ENCODE measurements at regions not wholly inside any gene's neighbourhood (a gene's known extent, or its start where the extent isn't known, plus 50 kb on each side); places are given as distances from the start of the nearest gene placed in this dataset.
A peak's percentile ranks its signal among the peaks of the same experiment; 100 is the strongest.

GRCh38 chr1:5286244-5286643 is 631.8 kb downstream of the AJAP1 start:
- no peak overlapping the region for H3K4me3 ChIP-seq (ENCODE audit: low read depth in 1 of 2, low read length in 2 of 2)
- H4K20me1 ChIP-seq (ENCODE audit: insufficient read depth, low read length), result no peaks in the 10 kb centered on the region
- no peaks in the 10 kb centered on the region for H3K27me3 ChIP-seq (ENCODE audit: insufficient read depth, low read length, poor library complexity)
- no peak overlapping the region for H2AFZ ChIP-seq (ENCODE audit: low read depth, low read length)
- DNase-seq (peak; percentile 12), ATAC-seq (ENCODE audit: insufficient read depth, low read depth) (no peak)
- H3K36me3 ChIP-seq (ENCODE audit: insufficient read depth, low read length), result no peaks in the 10 kb centered on the region
- no peak for TF ChIP-seq EZH2 (IDR thresholded peaks at IDR 0.05; ENCODE audit: borderline replicate concordance, low read depth, low read length, severe bottlenecking)
- TF ChIP-seq, protein P1, sequence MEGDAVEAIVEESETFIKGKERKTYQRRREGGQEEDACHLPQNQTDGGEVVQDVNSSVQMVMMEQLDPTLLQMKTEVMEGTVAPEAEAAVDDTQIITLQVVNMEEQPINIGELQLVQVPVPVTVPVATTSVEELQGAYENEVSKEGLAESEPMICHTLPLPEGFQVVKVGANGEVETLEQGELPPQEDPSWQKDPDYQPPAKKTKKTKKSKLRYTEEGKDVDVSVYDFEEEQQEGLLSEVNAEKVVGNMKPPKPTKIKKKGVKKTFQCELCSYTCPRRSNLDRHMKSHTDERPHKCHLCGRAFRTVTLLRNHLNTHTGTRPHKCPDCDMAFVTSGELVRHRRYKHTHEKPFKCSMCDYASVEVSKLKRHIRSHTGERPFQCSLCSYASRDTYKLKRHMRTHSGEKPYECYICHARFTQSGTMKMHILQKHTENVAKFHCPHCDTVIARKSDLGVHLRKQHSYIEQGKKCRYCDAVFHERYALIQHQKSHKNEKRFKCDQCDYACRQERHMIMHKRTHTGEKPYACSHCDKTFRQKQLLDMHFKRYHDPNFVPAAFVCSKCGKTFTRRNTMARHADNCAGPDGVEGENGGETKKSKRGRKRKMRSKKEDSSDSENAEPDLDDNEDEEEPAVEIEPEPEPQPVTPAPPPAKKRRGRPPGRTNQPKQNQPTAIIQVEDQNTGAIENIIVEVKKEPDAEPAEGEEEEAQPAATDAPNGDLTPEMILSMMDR (IDR thresholded peaks at IDR 0.05; ENCODE audit: borderline replicate concordance, extremely low read depth, low read length, poor library complexity, severe bottlenecking), result peak; percentile 58
- no peak overlapping the region for H3K27ac ChIP-seq (ENCODE audit: low read length)
- H3K79me2 ChIP-seq (ENCODE audit: insufficient read depth, low read length), result no peaks in the 10 kb centered on the region
- H3K4me2 ChIP-seq (ENCODE audit: insufficient read depth, low read length), result no peak overlapping the region
- no peak overlapping the region for H3K9ac ChIP-seq (ENCODE audit: low read depth, low read length)
- H3K4me1 ChIP-seq (ENCODE audit: insufficient read depth, low read length), result no peaks in the 10 kb centered on the region
- no peaks in the 10 kb centered on the region for H3K9me3 ChIP-seq (ENCODE audit: insufficient read depth, low read length, severe bottlenecking)

DNA sequence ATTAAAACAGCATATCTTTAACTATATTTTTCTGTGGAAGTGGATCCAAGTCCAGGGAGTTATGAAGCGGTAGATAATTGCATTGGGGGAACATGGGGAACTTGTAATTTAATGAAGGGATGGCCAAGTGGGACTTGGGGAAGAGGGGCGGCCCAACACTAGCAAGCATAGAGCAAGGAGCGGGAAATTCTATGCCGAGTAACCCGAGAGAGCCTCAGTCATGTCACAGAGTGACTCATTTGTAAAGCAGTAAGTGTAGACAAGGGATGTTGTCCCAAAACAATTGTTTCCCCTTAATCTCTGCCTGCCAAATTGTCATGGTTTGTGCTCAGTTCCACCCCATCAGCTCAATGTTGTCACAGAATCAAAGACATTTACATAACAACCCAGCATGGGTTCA is 620.1 kb downstream of the AJAP1 start:
- no peak for ATAC-seq (ENCODE audit: insufficient read depth, low read depth)
- H4K20me1 ChIP-seq (ENCODE audit: insufficient read depth, low read length), result no peaks in the 10 kb centered on the region
- no peaks in the 10 kb centered on the region for H3K27me3 ChIP-seq (ENCODE audit: insufficient read depth, low read length, poor library complexity)
- DNase-seq, result no peak
- no peak overlapping the region for H3K27ac ChIP-seq (ENCODE audit: low read length)
- TF ChIP-seq, protein P1 (IDR thresholded peaks at IDR 0.05; ENCODE audit: borderline replicate concordance, extremely low read depth, low read length, poor library complexity, severe bottlenecking), result no peak
- no peak for TF ChIP-seq EZH2 (IDR thresholded peaks at IDR 0.05; ENCODE audit: borderline replicate concordance, low read depth, low read length, severe bottlenecking)
- no peak overlapping the region for H2AFZ ChIP-seq (ENCODE audit: low read depth, low read length)
- no peak overlapping the region for H3K9ac ChIP-seq (ENCODE audit: low read depth, low read length)
- no peaks in the 10 kb centered on the region for H3K36me3 ChIP-seq (ENCODE audit: insufficient read depth, low read length)
- no peak overlapping the region for H3K4me2 ChIP-seq (ENCODE audit: insufficient read depth, low read length)
- H3K79me2 ChIP-seq (ENCODE audit: insufficient read depth, low read length), result no peaks in the 10 kb centered on the region
- no peaks in the 10 kb centered on the region for H3K9me3 ChIP-seq (ENCODE audit: insufficient read depth, low read length, severe bottlenecking)
- H3K4me3 ChIP-seq (ENCODE audit: low read depth in 1 of 2, low read length in 2 of 2), result no peak overlapping the region
- no peaks in the 10 kb centered on the region for H3K4me1 ChIP-seq (ENCODE audit: insufficient read depth, low read length)

- H2AFZ ChIP-seq (ENCODE audit: low read depth, low read length), result no peak overlapping the region
- H3K27ac ChIP-seq (ENCODE audit: low read length), result no peak overlapping the region
- H4K20me1 ChIP-seq (ENCODE audit: insufficient read depth, low read length), result no peaks in the 10 kb centered on the region
- no peak overlapping the region for H3K9ac ChIP-seq (ENCODE audit: low read depth, low read length)
- ATAC-seq (ENCODE audit: insufficient read depth, low read depth) (no peak), DNase-seq (no peak)
- H3K4me3 ChIP-seq (ENCODE audit: low read depth in 1 of 2, low read length in 2 of 2), result no peak overlapping the region
- H3K27me3 ChIP-seq (ENCODE audit: insufficient read depth, low read length, poor library complexity), result no peaks in the 10 kb centered on the region
- TF ChIP-seq EZH2 (IDR thresholded peaks at IDR 0.05; ENCODE audit: borderline replicate concordance, low read depth, low read length, severe bottlenecking), result no peak
- TF ChIP-seq, protein P1 (IDR thresholded peaks at IDR 0.05; ENCODE audit: borderline replicate concordance, extremely low read depth, low read length, poor library complexity, severe bottlenecking), result no peak
- no peaks in the 10 kb centered on the region for H3K79me2 ChIP-seq (ENCODE audit: insufficient read depth, low read length)
- no peaks in the 10 kb centered on the region for H3K9me3 ChIP-seq (ENCODE audit: insufficient read depth, low read length, severe bottlenecking)
- H3K4me1 ChIP-seq (ENCODE audit: insufficient read depth, low read length), result no peaks in the 10 kb centered on the region
- no peak overlapping the region for H3K4me2 ChIP-seq (ENCODE audit: insufficient read depth, low read length)
- H3K36me3 ChIP-seq (ENCODE audit: insufficient read depth, low read length), result no peaks in the 10 kb centered on the region
Measured at GRCh38 chr1:5273280-5274003, 619.0 kb downstream of the AJAP1 start.
